ENCODE measurements at regions not wholly inside any gene's neighbourhood (a gene's known extent, or its start where the extent isn't known, plus 50 kb on each side); places are given as distances from the start of the nearest gene placed in this dataset.

DNA sequence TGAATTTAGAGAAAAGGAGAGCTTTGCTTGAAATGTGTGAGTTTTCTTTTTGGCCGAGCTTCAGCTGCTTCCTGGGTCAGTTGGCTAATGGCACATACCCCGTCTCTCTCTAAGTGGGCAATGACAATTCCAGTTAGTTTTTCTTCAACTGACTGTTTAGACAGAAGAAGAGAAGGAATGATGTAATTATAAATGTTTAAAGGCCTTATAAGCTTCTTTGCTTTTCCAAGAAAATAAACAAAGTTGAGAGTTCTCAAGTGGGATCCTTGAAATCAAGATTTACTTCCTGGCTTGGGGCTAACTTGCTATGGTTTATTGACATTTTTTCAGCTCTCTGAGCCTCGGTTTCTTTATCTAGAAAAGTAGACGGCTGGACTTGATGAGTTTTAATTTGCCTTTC is 794.9 kb upstream of the ACVR2A start:
- TF ChIP-seq TSHZ2 (CRISPR knock-in tag; IDR thresholded peaks at IDR 0.05) (no peak), ZFP3 (CRISPR knock-in tag; IDR thresholded peaks at IDR 0.05) (no peak), POU6F1 (CRISPR knock-in tag; IDR thresholded peaks at IDR 0.05; ENCODE audit: borderline replicate concordance, low read depth) (no peak), ARNTL (CRISPR knock-in tag; IDR thresholded peaks at IDR 0.05; ENCODE audit: borderline replicate concordance, low read depth) (no peak), ESRRG (CRISPR knock-in tag; IDR thresholded peaks at IDR 0.05) (no peak), CREB5 (CRISPR knock-in tag; IDR thresholded peaks at IDR 0.05; ENCODE audit: low read depth) (no peak), ZFP30 (CRISPR knock-in tag; IDR thresholded peaks at IDR 0.05) (no peak), GLIS3 (CRISPR knock-in tag; IDR thresholded peaks at IDR 0.05) (no peak)
- TF ChIP-seq, protein P1, sequence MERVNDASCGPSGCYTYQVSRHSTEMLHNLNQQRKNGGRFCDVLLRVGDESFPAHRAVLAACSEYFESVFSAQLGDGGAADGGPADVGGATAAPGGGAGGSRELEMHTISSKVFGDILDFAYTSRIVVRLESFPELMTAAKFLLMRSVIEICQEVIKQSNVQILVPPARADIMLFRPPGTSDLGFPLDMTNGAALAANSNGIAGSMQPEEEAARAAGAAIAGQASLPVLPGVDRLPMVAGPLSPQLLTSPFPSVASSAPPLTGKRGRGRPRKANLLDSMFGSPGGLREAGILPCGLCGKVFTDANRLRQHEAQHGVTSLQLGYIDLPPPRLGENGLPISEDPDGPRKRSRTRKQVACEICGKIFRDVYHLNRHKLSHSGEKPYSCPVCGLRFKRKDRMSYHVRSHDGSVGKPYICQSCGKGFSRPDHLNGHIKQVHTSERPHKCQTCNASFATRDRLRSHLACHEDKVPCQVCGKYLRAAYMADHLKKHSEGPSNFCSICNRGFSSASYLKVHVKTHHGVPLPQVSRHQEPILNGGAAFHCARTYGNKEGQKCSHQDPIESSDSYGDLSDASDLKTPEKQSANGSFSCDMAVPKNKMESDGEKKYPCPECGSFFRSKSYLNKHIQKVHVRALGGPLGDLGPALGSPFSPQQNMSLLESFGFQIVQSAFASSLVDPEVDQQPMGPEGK (CRISPR knock-in tag; IDR thresholded peaks at IDR 0.05; ENCODE audit: borderline replicate concordance): no peak
